Activated CD8-positive, alpha-beta memory T cell treated with anti-CD3 and anti-CD28 coated beads, Interleukin-2, amount 50 U/mL, for 1 hour (primary cell): ENCODE measurements at regions not wholly inside any gene's neighbourhood (a gene's known extent, or its start where the extent isn't known, plus 50 kb on each side); places are given as distances from the start of the nearest gene placed in this dataset.
"Not testable (repeated sequence)": the region's sequence is repeated elsewhere in the genome, so short reads cannot be mapped to it uniquely, and the experiment has no call there.

Experiments used
- DNase-seq: peaks from one replicate; pipeline ENCODE4 v3.0.0-alpha.2; 2020; ENCODE audit errors: extremely low read depth

DNA sequence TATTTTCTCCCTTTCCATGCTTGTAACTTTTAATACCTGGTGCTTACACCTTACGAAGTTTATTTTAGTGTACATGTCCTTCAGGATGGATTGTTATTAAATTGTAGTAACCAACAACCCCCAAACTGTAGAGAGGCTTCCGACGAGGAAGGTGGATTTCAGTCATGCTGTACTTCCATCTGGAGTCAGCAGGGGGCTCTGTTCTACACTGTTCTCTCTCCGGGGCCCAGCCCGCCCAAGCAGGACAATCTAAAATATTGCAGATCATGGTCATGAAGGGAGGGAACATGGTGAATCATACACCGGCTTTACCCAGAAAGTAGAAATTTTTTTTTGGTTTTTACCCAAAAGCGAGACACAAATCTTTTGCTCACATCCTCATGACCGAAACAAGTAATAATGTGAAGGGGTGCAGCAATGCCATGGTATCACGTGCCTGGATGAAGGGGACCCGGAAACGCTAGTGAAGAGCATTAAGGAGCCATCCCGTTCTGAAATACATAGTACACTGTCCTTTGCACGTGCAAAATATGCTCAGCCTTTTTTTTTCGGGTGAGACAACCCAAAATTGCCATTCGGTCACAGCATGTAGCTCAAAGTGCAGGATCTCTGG, 884.8 kb downstream of the EPHA4 start:
- peak; percentile 1 for DNase-seq

DNA sequence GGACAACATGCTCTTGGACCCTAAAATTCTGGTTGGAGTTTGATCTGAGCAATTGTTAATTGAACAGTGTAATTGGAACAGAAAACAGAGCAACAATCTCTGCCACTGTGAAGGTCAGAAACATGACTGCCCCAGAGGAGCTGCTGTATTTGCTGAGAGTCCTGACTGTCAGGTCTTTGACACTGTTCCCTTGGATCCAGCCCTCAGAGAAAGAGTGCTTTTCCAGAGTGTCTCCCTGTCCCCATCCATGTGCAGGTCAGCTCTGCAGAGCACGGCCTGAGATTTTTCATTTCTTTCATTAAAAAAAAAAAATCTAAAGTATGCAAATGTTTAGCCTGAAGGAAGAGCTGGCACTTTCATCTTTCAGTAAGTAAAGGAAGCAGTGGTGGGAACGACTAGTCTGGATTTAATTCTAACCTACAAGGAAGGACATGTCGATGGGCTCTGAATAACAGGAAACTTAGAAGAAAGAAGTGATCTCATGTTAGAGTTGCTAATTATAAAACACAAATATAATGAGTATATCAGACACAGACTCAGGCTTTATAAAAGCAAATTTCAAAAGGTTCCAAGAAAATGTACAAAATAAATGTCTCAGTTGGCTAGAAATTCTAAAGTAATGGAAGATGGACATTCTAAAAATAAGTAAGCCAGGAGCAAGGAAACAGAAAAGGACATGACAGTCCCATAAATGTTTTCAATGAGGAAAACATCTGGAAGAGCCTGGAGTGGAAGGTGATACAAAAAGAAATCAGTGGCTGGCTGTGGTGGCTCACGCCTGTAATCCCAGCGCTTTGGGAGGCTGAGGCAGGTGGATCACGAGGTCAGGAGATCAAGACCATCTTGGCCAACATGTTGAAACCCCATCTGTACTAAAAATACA, 876.5 kb downstream of the EPHA4 start:
- DNase-seq = no peak

DNA sequence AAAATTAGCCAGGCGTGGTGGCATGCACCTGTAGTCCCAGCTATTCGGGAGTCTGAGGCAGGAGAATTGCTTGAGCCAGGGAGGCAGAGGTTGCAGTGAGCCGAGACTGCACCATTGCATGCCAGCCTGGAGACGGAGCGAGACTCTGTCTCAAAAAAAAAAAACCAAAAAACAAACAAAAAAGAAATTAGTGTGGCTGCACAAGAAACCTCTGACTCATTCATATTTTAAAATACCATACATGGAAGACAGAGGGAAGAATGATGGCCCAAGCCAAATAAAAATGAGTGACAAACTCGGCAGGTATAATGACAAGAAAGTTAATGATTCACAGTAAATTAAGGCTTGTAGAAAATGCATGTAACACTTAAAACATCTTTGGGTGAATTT, 875.8 kb downstream of the EPHA4 start:
- no peak for DNase-seq

DNA sequence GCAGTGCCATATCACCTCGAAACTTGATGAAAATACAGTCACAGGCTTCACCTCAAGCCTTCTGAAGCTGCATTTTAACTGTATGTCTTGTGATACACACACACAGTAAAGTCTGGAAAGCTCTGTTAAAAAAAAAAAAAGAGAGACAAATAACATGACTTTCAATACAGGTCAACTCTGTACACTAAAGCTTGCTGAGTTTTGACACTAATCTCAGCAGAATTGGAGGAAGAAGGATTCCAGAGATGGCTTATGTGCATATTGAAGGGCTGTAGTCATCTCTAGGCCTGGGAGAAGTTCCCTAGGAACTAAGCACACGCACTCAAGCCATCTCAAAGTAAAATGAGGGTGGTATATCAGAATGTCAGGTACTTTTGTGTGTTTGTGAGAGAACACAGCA, 875.1 kb downstream of the EPHA4 start:
- no peak for DNase-seq

DNA sequence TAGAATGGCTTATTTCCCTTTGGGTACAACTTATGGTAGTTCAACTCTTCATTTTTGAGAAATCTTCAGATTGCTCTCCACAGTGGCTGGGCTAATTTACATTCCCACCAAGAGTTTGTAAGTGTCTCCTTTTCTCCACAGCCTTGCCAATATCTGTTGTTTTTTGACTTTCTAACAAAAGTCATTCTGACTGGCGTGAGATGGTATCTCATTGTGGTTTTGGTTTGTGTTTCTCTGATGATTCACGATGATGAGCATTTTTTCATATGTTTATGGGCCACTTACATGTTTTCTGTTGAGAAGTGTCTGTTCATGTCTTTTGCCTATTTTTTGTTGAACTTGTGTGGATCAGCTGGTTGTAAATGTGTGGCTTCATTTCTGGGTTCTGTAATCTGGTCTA, 871.0 kb downstream of the EPHA4 start:
- DNase-seq = no peak

DNA sequence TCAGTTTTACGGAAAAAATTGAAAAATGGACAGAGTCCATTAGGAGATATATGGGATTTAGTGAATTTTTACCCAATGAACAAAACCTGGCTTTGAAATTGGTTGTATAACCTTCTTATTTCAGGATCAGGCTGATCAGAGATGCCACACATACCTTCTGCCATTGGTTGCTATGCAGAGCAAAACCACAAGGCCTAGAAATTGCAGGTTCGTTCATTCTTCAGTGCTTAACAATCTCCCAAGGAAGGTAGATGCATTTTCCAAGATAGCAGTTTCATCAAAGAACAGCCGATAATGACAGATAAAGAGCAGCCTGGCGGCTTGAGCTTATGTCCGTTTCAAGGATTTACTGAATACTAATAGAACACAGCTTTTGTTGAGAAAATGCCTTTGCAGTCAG, 868.8 kb downstream of the EPHA4 start:
- DNase-seq = no peak

DNA sequence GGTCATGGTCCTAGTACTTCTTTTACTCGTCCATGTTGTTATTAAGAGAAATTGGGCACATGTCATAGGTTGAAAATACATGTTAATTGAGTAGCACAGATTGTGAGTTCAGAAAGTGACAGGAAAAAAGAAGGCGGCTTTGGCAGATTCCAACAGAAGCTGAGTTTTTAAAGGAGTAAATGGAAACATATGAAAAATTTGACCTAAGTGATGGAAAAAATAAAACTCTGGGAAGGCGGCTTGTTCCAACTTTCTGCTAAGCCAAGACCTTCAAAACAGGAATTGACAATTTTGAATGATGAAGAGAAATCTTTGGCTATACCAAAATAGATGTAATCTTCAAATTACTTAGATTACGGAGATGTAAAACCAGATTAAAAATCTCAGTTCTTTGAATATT, 868.0 kb downstream of the EPHA4 start:
- DNase-seq = no peak

DNA sequence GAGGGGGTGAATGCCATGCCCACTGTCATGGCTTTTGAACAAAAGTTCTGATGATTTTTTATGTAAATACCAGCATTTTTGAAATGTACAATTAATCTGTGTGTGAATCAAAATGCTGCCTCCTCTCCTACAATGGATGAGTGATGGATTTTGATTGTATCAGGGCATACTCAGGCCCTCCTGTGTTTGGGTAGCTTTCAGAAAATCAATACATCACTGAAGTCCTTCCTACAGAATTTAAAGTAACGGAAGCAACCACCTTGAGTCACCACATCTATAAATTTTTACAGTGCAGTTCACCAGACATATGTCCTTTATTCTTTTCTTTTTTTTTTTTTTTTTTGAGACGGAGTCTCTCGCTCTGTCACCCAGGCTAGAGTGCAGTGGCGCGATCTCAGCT, 867.3 kb downstream of the EPHA4 start:
- DNase-seq = no peak

DNA sequence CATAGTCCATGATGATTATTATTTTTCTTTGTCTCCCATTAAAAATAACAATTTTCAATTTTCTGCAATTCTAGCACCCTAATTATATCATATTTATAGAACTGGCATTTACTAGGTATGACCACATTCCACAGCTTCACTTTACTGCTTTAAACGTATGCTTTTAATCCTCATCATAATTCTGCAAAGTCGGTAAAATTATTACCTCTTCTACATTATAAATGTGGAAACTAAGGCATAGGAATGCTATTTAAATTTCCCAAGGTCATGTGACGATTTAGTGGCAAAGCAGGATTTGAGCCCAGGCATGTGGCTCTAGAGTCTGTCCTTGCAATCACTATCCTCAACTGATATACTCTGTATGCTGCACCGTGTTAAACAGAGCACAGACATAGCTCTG, 866.4 kb downstream of the EPHA4 start:
- DNase-seq = no peak

DNA sequence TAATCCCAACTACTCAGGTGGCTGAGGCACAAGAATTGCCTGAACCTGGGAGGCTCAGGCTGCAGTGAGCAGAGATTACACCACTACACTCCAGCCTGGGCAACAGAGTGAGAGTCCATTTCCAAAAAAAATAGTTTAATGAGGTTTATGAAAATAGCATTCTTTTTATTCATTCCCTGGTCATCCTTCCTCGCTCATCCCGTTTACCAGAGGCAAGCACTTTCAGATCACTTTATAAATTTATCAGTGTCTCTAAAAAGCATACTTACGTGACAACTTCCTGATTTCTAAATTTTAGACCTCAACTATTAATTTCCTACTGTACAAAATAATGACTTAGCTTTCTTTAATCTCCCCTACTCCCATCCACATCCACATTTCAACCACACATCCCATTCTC, 864.8 kb downstream of the EPHA4 start:
- no peak for DNase-seq

DNA sequence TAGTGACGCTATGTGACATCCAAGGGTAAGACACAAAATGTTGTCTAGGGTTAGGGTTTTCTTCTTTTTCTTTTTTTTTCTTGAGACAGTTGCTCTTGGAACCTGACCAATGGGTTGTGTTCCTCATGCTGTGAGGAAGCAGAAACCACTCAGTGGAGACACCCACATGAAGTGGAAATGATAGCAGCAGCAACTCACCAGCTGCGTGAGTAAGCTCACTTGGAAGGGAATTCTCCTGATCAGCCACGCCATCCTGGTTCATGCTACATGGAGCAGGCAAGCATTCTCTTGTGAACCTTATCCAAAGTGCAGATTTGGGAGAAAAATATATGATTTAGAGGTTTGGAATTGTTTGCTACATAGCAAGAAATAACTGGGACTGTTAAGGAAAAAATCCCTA, 863.7 kb downstream of the EPHA4 start:
- DNase-seq = no peak

DNA sequence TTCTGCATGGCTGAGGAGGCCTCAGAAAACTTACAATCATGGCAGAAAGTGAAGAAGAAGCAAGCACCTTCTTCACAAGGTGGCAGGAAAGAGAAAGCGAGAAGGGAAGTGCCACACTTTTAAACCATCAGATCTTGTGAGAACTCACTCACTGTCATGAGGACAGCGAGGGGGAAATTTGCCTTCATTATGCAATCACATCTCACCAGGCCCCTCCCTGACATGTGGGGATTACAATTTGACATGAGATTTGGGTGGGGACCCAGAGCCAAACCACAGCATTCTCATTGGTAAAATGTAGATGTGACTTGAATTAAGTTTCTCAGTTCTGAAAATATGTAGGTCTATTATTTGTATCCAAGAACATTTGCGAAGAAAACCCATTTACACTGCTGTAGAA, 854.8 kb downstream of the EPHA4 start:
- DNase-seq = no peak

DNA sequence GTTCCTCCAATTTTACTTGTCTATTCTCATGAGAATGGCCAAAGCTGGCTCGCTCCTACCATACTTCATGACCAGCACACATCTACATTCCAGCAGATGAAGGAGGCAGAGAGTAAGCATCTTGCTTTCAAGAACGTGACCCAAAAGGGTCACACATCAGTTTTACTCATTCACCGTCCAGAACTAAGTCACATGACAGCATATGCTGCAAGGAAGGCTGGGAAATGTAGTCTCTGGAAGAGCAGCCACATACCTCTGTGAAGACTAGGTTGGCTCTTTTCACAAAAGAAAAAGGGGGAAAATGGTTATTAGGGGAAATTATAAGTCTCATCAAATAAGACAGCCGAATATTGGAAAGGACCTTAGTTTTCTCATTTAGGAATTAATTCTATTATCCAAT, 835.3 kb downstream of the EPHA4 start:
- DNase-seq = no peak

DNA sequence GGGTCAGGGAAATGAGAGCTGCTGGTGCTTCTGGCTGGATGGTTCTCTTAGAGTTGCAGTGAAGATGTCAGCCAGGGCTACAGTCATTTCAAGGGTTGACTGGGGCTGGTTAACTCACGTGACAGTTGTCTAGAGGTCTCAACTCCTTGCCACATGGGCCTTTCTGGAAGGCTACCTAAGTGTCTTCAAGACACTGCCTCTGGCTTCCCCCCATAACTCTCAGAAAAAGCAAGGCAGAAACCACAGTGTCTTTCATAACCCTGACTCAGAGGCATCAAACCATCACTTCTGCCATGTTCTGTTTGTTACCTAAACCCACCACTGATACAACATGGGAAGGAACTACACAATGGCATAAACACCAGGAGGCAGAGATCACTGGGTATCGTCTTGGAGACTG, 828.9 kb downstream of the EPHA4 start:
- DNase-seq = no peak

DNA sequence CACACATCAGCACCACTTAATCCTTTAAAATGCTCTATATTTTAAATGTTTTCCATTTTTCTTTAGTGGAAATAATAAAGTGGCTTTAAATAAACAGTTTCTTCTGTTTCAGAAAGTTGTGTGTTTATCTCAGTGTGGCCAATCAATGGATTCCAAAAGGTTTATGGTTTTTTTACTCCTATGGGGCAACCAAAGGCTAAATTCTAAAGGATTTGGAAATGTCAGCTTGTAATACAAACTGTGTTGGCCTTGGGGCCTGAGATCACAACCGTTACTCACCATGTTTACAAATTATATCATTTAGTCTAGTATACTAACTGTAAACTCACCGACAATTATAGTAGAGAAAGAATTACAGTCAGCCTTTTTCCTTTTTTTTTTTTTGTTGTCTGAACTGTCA, 827.2 kb downstream of the EPHA4 start:
- DNase-seq = no peak

DNA sequence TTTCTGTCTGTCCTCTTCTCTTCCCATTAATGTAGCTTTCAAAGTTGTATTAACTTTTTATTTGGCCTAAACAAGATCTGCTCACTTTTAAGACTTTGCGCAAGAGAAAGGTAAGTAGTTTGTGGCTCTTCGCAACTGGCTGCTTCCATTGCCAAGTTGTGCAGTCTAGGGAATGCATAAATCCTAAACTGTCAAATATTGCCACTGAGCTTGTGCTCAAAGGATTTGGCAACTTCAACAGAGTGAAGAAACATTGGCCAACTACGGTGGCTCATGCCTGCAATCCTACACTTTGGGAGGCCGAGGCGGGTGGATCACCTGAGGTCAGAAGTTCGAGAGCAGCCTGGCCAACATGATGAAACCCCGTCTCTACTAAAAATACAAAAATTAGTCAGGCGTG, 826.4 kb downstream of the EPHA4 start:
- DNase-seq = no peak

DNA sequence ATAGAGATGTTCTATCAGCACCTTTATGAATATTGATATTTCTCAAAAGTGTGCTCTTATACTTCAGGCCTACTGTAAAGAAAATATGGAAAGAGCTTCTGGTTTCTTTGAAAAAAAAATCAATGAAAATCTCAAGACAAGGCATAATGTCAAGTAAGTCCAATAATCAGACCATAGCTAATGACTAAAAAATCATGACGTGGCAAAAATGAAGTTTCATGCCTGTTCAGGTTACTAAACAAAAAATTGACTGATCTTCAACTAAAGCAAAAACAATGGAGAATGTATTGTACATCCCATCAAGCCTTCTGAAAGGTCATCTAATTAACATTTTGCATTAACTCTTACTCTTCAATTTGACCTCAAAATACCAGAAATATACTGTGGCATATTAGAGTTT, 824.4 kb downstream of the EPHA4 start:
- no peak for DNase-seq

DNA sequence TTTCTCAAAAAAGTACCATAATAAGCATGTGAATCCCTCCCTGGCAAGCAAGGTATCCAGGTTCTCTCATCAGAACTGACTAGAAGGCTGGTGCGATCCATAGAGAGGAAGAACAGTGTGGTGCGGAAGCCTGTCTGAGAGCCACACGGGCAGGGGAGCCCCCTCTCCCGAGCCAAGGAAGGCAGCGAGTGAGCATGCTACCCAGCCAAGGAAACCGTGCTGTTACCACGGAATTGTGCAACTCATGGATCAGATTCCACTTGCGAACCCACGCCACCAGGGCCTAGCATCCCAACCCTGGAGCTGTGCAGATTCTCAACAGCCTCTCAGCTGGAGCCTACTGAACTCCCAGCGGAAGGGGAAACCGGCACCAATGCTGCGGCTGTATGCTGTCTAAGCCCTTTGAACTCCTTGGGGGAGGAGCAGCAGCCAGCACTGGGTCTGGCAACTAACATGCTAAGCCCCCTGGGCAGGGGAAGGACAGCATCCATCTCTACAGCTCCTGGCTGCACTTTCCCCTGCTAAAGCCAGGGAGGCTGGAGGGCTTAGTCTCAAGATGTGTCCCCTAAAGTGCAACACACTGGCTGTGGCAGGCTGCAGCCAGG, 823.1 kb downstream of the EPHA4 start:
- DNase-seq = no peak

DNA sequence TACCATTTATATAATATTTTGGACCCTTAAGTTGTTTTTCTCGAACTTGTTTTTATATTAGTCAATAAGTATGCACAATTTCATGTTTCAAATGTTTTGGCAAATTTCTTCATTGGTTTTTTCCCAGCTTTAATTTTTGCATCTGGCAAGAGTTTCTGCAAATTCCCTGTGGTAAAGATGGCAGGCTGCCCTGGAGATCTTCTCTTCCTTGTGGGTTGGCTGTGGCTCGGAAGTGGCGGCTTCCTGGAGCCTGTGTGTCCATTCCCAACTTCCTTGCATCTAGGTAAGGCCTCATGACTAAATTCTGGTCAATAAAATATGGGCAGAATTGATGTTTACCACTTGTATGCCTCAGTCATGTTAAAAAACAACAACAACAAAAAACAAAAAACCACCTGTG, 818.6 kb downstream of the EPHA4 start:
- no peak for DNase-seq

DNA sequence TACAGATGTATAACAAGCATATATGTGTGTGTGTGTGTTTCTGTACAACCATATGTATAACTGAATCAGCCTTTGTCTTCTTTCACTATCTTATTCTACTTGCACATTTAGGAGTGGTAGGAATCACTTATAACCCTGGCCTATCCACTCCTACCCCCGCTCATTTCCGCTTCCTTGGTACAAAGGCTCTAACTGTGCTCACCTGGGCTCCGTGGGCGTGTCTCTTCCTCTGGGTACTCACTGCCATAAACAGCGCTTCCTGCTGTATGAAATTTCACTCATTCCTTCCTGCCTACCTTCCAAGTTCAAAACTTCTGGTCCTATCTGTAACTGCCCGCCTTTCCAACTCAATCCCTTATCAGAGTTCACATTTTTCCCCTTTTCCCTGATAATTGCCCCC, 815.5 kb downstream of the EPHA4 start:
- no peak for DNase-seq

DNA sequence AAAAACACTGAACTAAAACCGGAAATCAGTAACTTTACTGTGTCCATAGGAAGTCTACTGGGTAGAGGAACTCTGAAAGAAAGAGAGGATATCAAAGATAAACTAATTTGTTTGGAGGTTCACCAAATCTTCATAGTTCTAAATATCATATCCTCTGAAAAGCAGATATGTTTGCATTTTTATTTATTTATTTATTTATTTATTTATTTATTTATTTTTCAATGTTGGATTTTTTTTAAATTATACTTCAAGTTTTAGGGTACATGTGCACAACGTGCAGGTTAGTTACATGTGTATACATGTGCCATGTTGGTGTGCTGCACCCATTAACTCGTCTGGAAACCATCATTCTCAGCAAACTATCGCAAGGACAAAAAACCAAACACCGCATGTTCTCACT, 813.7 kb downstream of the EPHA4 start:
- not testable (repeated sequence) for DNase-seq

DNA sequence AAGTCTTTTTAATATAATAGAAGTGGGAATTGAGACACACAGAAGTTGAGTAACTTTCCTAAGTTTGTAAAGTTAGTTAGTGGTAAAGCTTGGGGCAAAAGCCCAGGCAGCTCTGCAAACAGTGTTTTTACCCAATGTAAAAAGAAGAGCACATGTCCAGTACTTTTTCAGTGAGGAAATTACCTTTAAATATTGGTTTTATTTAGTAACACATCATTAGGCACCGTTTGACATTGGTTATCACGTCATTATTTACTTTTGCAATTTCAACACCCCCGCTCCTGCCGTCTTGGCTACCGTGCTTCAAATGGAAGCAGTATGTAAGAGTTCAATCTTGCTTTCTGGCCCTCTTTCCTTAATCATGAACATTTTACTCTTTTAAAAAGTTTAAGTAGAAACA, 807.9 kb downstream of the EPHA4 start:
- no peak for DNase-seq

DNA sequence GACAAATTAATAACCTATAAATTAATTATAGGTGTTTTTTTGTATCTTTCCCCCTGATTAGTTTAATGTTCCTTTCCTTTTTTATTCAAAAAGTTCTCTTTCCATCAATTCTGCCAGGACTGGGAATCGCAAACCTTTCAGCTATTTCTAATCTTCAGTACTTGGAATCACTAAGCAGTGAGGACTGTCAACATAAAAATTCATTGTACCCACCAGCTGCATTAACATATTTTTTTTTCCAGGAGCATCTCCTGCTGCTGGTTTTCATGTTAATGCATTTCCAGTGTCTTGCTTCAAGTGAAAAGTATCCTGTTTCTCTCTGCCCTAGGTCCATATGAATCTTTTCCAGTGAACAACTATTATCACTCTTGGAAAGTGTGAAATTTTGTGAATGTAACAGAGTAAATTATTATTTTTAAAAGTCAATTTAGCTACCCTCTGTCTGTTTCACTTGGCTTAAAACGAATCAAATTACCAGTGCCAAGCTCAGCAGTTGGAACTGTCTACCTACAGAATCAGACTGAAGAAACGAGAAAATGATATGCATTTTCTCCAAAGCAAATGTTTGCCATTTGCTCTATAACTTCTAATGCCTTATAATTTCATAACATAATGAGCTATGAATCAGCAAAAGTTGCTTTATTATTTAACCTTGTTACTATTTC, 804.4 kb downstream of the EPHA4 start:
- DNase-seq = no peak
